Neural cell (in vitro differentiated cells): ENCODE measurements at regions not wholly inside any gene's neighbourhood (a gene's known extent, or its start where the extent isn't known, plus 50 kb on each side); places are given as distances from the start of the nearest gene placed in this dataset.

Experiments used
- H2AFZ ChIP-seq: fragments of 200-600, 300-800 bp; sonication (generic), shearing (Covaris generic); 2 replicates; pipeline ENCODE4 v1.6.0; 2014; ENCODE audit warnings: low read depth, mild to moderate bottlenecking, antibody characterized with exemption, low read length, moderate library complexity
- H3F3A ChIP-seq: fragments of 200-600 bp; shearing (Covaris generic); 2 replicates; pipeline ENCODE4 v1.6.1; 2016; ENCODE audit warnings: mild to moderate bottlenecking, moderate library complexity, mixed read lengths, antibody characterized with exemption, low read length; ENCODE audit not compliant: insufficient read depth, poor library complexity, severe bottlenecking
- H3K27ac ChIP-seq: fragments of 200-600, 300-800 bp; sonication (generic), shearing (Covaris generic); 2 replicates; pipeline ENCODE4 v1.5.1; 2014; ENCODE audit warnings: mild to moderate bottlenecking, low read length, moderate library complexity
- H3K27me3 ChIP-seq: fragments of 300-800, 200-600 bp; sonication (generic), shearing (Covaris generic); 2 replicates; pipeline ENCODE4 v1.6.0; 2014; ENCODE audit warnings: mild to moderate bottlenecking, low read depth, low read length, moderate library complexity; ENCODE audit not compliant: insufficient read depth
- H3K36me3 ChIP-seq: fragments of 300-800, 200-600 bp; sonication (generic), shearing (Covaris generic); 2 replicates; pipeline ENCODE4 v1.5.1; 2014; ENCODE audit warnings: mild to moderate bottlenecking, antibody characterized with exemption, low read length, moderate library complexity; ENCODE audit not compliant: insufficient read depth
- H3K4me2 ChIP-seq: fragments of 300-800, 200-600 bp; sonication (generic), shearing (Covaris generic); 2 replicates; pipeline ENCODE4 v1.6.0; 2014; ENCODE audit warnings: mild to moderate bottlenecking, low read length
- H3K4me3 ChIP-seq: fragments of 300-800, 200-600 bp; sonication (generic), shearing (Covaris generic); 2 replicates; pipeline ENCODE4 v1.5.1; 2014; ENCODE audit warnings: mild to moderate bottlenecking, low read length, moderate library complexity
- H3K79me2 ChIP-seq: fragments of 200-600 bp; shearing (Covaris generic); replicated peaks from 2 replicates; pipeline ENCODE4 v1.6.0; 2014; ENCODE audit warnings: mild to moderate bottlenecking, low read length, moderate library complexity; ENCODE audit not compliant: insufficient read depth
- H3K9ac ChIP-seq: fragments of 300-800, 200-600 bp; sonication (generic), shearing (Covaris generic); 2 replicates; pipeline ENCODE4 v1.6.1; 2016; ENCODE audit warnings: mild to moderate bottlenecking, low read length, mixed read lengths
- H3K9me2 ChIP-seq: fragments of 200-600 bp; shearing (Covaris generic); 2 replicates; pipeline ENCODE4 v1.6.1; 2016; ENCODE audit warnings: mild to moderate bottlenecking, low read length, mixed read lengths; ENCODE audit not compliant: insufficient read depth
- H3K9me3 ChIP-seq: fragments of 200-600, 300-800 bp; sonication (generic), shearing (Covaris generic); 2 replicates; pipeline ENCODE4 v1.6.1; 2016; ENCODE audit warnings: mild to moderate bottlenecking, mixed run types, low read length, moderate library complexity, mixed read lengths
- H4K20me1 ChIP-seq: fragments of 200-600 bp; shearing (Covaris generic); 2 replicates; pipeline ENCODE4 v1.6.1; 2016; ENCODE audit warnings: mild to moderate bottlenecking, mixed run types; ENCODE audit not compliant: insufficient read depth
- EP300 ChIP-seq: fragments of 450-650 bp; conservative IDR thresholded peaks from 2 replicates; pipeline ENCODE4 v1.6.1; 2014; ENCODE audit warnings: antibody characterized with exemption, mild to moderate bottlenecking, moderate library complexity; ENCODE audit not compliant: poor library complexity, severe bottlenecking
- EZH2 ChIP-seq: fragments of 200-600, 300-800 bp; shearing (Covaris generic), sonication (generic); IDR thresholded peaks from 2 replicates; pipeline ENCODE4 v1.6.1; 2014; ENCODE audit warnings: antibody characterized with exemption, low read length, borderline replicate concordance, mild to moderate bottlenecking; ENCODE audit not compliant: insufficient read depth, poor library complexity, severe bottlenecking
- MXI1 ChIP-seq: fragments of 450-650 bp; conservative IDR thresholded peaks from 2 replicates; pipeline ENCODE4 v1.6.1; 2014; ENCODE audit warnings: antibody characterized with exemption, mild to moderate bottlenecking; ENCODE audit not compliant: poor library complexity, severe bottlenecking
- POLR2AphosphoS5 ChIP-seq: IDR thresholded peaks from 2 replicates; pipeline ENCODE4 v1.6.1; 2012
- RAD21 ChIP-seq: fragments of 450-650 bp; conservative IDR thresholded peaks from 2 replicates; pipeline ENCODE4 v1.6.1; 2014; ENCODE audit warnings: antibody characterized with exemption, mild to moderate bottlenecking, moderate library complexity
- REST ChIP-seq: IDR thresholded peaks from 2 replicates; pipeline ENCODE4 v1.6.1; 2012; ENCODE audit warnings: borderline replicate concordance
- SMC3 ChIP-seq: fragments of 450-650 bp; conservative IDR thresholded peaks from 2 replicates; pipeline ENCODE4 v1.6.1; 2014; ENCODE audit warnings: antibody characterized with exemption, mild to moderate bottlenecking, moderate library complexity; ENCODE audit not compliant: poor library complexity
- TAF1 ChIP-seq: IDR thresholded peaks from 2 replicates; pipeline ENCODE4 v1.6.1; 2012; ENCODE audit warnings: low read depth
- TF ChIP-seq, protein P1 (sequence below): fragments of 450-650 bp; IDR thresholded peaks from 2 replicates; pipeline ENCODE4 v1.5.1; 2014; ENCODE audit warnings: antibody characterized with exemption, mild to moderate bottlenecking, moderate library complexity; ENCODE audit not compliant: poor library complexity, severe bottlenecking

GRCh38 chr9:79134654-79135053 is 437.1 kb upstream of the TLE4 start:
- no peaks in the 10 kb centered on the region for H3K9me2 ChIP-seq
- TF ChIP-seq TAF1 (no peak), EZH2 (no peak), EP300 (no peak), POLR2AphosphoS5 (no peak), REST (no peak), SMC3 (no peak), RAD21 (no peak), MXI1 (no peak)
- TF ChIP-seq, protein P1, sequence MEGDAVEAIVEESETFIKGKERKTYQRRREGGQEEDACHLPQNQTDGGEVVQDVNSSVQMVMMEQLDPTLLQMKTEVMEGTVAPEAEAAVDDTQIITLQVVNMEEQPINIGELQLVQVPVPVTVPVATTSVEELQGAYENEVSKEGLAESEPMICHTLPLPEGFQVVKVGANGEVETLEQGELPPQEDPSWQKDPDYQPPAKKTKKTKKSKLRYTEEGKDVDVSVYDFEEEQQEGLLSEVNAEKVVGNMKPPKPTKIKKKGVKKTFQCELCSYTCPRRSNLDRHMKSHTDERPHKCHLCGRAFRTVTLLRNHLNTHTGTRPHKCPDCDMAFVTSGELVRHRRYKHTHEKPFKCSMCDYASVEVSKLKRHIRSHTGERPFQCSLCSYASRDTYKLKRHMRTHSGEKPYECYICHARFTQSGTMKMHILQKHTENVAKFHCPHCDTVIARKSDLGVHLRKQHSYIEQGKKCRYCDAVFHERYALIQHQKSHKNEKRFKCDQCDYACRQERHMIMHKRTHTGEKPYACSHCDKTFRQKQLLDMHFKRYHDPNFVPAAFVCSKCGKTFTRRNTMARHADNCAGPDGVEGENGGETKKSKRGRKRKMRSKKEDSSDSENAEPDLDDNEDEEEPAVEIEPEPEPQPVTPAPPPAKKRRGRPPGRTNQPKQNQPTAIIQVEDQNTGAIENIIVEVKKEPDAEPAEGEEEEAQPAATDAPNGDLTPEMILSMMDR = no peak
- no peaks in the 10 kb centered on the region for H3K27me3 ChIP-seq
- H2AFZ ChIP-seq = no peak overlapping the region
- no peak overlapping the region for H3K27ac ChIP-seq
- H3K4me2 ChIP-seq = no peak overlapping the region
- H3K4me3 ChIP-seq = no peak overlapping the region
- no peaks in the 10 kb centered on the region for H3K9me3 ChIP-seq
- H3K9ac ChIP-seq = no peak overlapping the region
- no peaks in the 10 kb centered on the region for H4K20me1 ChIP-seq
- no peaks in the 10 kb centered on the region for H3K79me2 ChIP-seq
- no peaks in the 10 kb centered on the region for H3K36me3 ChIP-seq
- H3F3A ChIP-seq = no peaks in the 10 kb centered on the region

DNA sequence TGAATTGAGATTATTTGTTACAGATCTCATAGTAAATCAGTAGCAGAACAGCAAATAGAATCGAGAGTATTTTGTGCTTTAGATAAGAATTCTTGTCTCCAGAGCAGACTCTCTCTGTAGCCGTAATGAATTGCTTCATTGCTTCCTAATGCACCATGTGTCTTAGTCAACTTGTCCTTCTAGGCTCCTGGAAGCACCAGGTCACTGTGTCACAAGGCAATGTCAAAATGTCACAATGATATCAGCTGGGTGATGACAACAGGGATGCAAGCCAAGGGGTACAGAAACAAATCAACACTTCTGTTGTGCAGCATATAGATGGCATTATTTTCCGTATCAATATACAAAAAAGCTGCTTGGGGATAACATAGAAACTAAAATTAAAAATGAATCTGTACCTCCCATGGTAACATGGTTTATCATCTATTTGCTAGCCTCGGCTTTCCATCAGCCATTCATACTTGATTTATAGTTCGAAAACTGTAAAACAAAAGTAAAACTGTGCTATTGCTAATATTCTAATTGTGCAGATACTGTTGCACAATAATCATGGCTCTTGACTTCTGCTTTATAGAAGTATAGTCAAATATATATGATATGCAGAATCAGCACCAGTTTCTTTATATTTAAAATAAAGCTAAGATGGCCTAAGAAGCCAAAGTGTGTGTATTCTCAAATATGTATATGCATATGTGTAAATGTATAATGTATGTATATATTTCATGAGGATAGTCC is 435.9 kb upstream of the TLE4 start:
- Histone ChIP-seq H3K27me3 (no peaks in the 10 kb centered on the region), H3K4me2 (no peak overlapping the region), H2AFZ (no peak overlapping the region), H3K27ac (no peak overlapping the region), H3K4me3 (no peak overlapping the region), H3K9ac (no peak overlapping the region), H3F3A (no peaks in the 10 kb centered on the region), H3K9me3 (no peaks in the 10 kb centered on the region), H3K79me2 (no peaks in the 10 kb centered on the region), H4K20me1 (no peaks in the 10 kb centered on the region), H3K9me2 (no peaks in the 10 kb centered on the region), H3K36me3 (no peaks in the 10 kb centered on the region)
- TF ChIP-seq POLR2AphosphoS5 = no peak
- no peak for TF ChIP-seq MXI1
- TF ChIP-seq RAD21 = no peak
- no peak for TF ChIP-seq TAF1
- TF ChIP-seq, protein P1 = no peak
- TF ChIP-seq SMC3 = no peak
- no peak for TF ChIP-seq EP300
- no peak for TF ChIP-seq REST
- no peak for TF ChIP-seq EZH2
